ENCODE measurements at regions not wholly inside any gene's neighbourhood (a gene's known extent, or its start where the extent isn't known, plus 50 kb on each side); places are given as distances from the start of the nearest gene placed in this dataset.

DNA sequence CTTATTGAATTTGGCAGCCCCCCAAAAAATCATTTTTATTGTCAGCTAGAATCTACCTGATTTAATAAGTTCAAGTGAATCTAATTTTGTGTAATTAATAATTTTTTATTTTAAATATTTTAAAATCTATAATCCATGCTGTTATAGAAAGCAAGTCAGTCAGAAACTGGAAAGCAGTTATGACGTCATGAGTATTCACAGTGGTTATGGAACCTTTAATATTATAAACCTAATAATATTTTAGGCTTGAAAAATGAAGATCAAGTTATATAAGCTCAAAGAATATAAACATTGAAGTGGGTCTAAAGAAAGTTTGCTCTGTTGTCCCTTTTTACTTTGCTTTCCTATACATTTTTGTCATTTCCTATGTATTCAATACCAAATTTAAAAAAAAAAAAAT lies 1075.1 kb upstream of the EPHA7 start:
- Histone ChIP-seq H3K4me1 (ENCODE audit: control insufficient read depth, insufficient read depth, low read length) (no peaks in the 10 kb centered on the region), H3K9me3 (ENCODE audit: control insufficient read depth, insufficient read depth, low read depth, low read length) (no peaks in the 10 kb centered on the region), H3K27ac (ENCODE audit: low read length) (no peak overlapping the region), H3K27me3 (ENCODE audit: control insufficient read depth, insufficient read depth, low read length) (no peaks in the 10 kb centered on the region), H3K4me3 (ENCODE audit: low read depth in 2 of 2, low read length in 2 of 2) (no peak overlapping the region), H3K36me3 (ENCODE audit: control insufficient read depth, insufficient read depth, low read length) (no peaks in the 10 kb centered on the region)
- no TSS peak for BruUV-seq (replicated peaks)
- TF ChIP-seq, protein P1, sequence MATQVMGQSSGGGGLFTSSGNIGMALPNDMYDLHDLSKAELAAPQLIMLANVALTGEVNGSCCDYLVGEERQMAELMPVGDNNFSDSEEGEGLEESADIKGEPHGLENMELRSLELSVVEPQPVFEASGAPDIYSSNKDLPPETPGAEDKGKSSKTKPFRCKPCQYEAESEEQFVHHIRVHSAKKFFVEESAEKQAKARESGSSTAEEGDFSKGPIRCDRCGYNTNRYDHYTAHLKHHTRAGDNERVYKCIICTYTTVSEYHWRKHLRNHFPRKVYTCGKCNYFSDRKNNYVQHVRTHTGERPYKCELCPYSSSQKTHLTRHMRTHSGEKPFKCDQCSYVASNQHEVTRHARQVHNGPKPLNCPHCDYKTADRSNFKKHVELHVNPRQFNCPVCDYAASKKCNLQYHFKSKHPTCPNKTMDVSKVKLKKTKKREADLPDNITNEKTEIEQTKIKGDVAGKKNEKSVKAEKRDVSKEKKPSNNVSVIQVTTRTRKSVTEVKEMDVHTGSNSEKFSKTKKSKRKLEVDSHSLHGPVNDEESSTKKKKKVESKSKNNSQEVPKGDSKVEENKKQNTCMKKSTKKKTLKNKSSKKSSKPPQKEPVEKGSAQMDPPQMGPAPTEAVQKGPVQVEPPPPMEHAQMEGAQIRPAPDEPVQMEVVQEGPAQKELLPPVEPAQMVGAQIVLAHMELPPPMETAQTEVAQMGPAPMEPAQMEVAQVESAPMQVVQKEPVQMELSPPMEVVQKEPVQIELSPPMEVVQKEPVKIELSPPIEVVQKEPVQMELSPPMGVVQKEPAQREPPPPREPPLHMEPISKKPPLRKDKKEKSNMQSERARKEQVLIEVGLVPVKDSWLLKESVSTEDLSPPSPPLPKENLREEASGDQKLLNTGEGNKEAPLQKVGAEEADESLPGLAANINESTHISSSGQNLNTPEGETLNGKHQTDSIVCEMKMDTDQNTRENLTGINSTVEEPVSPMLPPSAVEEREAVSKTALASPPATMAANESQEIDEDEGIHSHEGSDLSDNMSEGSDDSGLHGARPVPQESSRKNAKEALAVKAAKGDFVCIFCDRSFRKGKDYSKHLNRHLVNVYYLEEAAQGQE (IDR thresholded peaks at IDR 0.05; ENCODE audit: insufficient read depth in 1 of 2, low read depth in 2 of 2, low read length in 1 of 2), result no peak
- TF ChIP-seq SIN3A (IDR thresholded peaks at IDR 0.05; ENCODE audit: borderline replicate concordance, insufficient read depth, low read depth, low read length) (no peak), POLR2AphosphoS5 (IDR thresholded peaks at IDR 0.05; ENCODE audit: low read depth, low read length) (no peak), TCF7L2 (IDR thresholded peaks at IDR 0.05; ENCODE audit: low read depth, low read length) (no peak), CTCF (IDR thresholded peaks at IDR 0.05) (no peak)
- ATAC-seq, result no peak
- POLR2A ChIA-PET, result no interaction called here
- CTCF ChIA-PET, result no interaction called here
- intact Hi-C loops (cut with micrococcal nuclease; ENCODE audit: unreplicated experiment), result no loop called here
- in situ Hi-C loops (cut with HindIII; ENCODE audit: low pct_unique_long_range_greater_than_20kb, low sequenced_read_pairs), result no loop called here
- no peak for DNase-seq (ENCODE audit: low read depth, low spot score)

- intact Hi-C loops (cut with micrococcal nuclease; ENCODE audit: unreplicated experiment) (no loop called here), in situ Hi-C loops (cut with HindIII; ENCODE audit: low pct_unique_long_range_greater_than_20kb, low sequenced_read_pairs) (no loop called here)
- Histone ChIP-seq H3K4me3 (ENCODE audit: low read depth in 2 of 2, low read length in 2 of 2) (no peak overlapping the region), H3K27ac (ENCODE audit: low read length) (no peak overlapping the region), H3K36me3 (ENCODE audit: control insufficient read depth, insufficient read depth, low read length) (no peaks in the 10 kb centered on the region), H3K9me3 (ENCODE audit: control insufficient read depth, insufficient read depth, low read depth, low read length) (no peaks in the 10 kb centered on the region), H3K27me3 (ENCODE audit: control insufficient read depth, insufficient read depth, low read length) (no peaks in the 10 kb centered on the region), H3K4me1 (ENCODE audit: control insufficient read depth, insufficient read depth, low read length) (no peaks in the 10 kb centered on the region)
- POLR2A ChIA-PET, result no interaction called here
- DNase-seq (ENCODE audit: low read depth, low spot score), result no peak
- TF ChIP-seq TCF7L2 (IDR thresholded peaks at IDR 0.05; ENCODE audit: low read depth, low read length) (no peak), POLR2AphosphoS5 (IDR thresholded peaks at IDR 0.05; ENCODE audit: low read depth, low read length) (no peak), SIN3A (IDR thresholded peaks at IDR 0.05; ENCODE audit: borderline replicate concordance, insufficient read depth, low read depth, low read length) (no peak), CTCF (IDR thresholded peaks at IDR 0.05) (no peak)
- TF ChIP-seq, protein P1 (IDR thresholded peaks at IDR 0.05; ENCODE audit: insufficient read depth in 1 of 2, low read depth in 2 of 2, low read length in 1 of 2), result no peak
- ATAC-seq, result no peak
- no TSS peak for BruUV-seq (replicated peaks)
- CTCF ChIA-PET, result no interaction called here
Measured at GRCh38 chr6:94487371-94487770, 1068.0 kb upstream of the EPHA7 start.
